ENCODE measurements at regions not wholly inside any gene's neighbourhood (a gene's known extent, or its start where the extent isn't known, plus 50 kb on each side); places are given as distances from the start of the nearest gene placed in this dataset.

- TF ChIP-seq CTCF (IDR thresholded peaks at IDR 0.05) (no peak), POLR2A (IDR thresholded peaks at IDR 0.05) (no peak)
Measured at GRCh38 chr16:6124136-6124535, 1026.5 kb upstream of the EEF2KMT start.

Measured in uterus (tissue), 2 donors.